OCI-LY3 (cell line): ENCODE measurements at regions not wholly inside any gene's neighbourhood (a gene's known extent, or its start where the extent isn't known, plus 50 kb on each side); places are given as distances from the start of the nearest gene placed in this dataset.

Experiments
- H2AFZ ChIP-seq: fragments of 200-600, 300-600 bp; shearing (Covaris generic); 2 replicates; pipeline ENCODE4 v1.6.0; 2014; ENCODE audit warnings: antibody characterized with exemption, low read depth, low read length
- H3K27ac ChIP-seq: fragments of 200-600, 300-600 bp; sonication (generic); 2 replicates; pipeline ENCODE4 v1.5.1; 2014; ENCODE audit warnings: mild to moderate bottlenecking, low read length, moderate library complexity, mixed read lengths
- H3K27me3 ChIP-seq: fragments of 200-600, 300-600 bp; sonication (generic); 2 replicates; pipeline ENCODE4 v1.6.1; 2014; ENCODE audit warnings: low read depth, low read length, mixed read lengths
- H3K36me3 ChIP-seq: fragments of 200-600, 300-600 bp; sonication (generic); replicated peaks from 2 replicates; pipeline ENCODE3; 2014; ENCODE audit warnings: low read depth, low read length, mixed read lengths
- H3K4me1 ChIP-seq: fragments of 300-600, 200-600 bp; sonication (generic); 2 replicates; pipeline ENCODE4 v1.6.1; 2014; ENCODE audit warnings: low read length, mixed read lengths
- H3K4me2 ChIP-seq: fragments of 200-600, 300-600 bp; sonication (generic); 2 replicates; pipeline ENCODE4 v1.6.1; 2014; ENCODE audit warnings: low read length, mixed read lengths
- H3K4me3 ChIP-seq: fragments of 300-600, 200-600 bp; sonication (generic); 2 replicates; pipeline ENCODE4 v1.5.1; 2014; ENCODE audit warnings: antibody characterized with exemption, mild to moderate bottlenecking, low read length, moderate library complexity
- H3K79me2 ChIP-seq: fragments of 300-600, 200-600 bp; shearing (Covaris generic); 2 replicates; pipeline ENCODE4 v1.6.1; 2014; ENCODE audit warnings: mild to moderate bottlenecking, low read length, mixed read lengths
- H3K9ac ChIP-seq: fragments of 300-600, 200-600 bp; shearing (Covaris generic); 2 replicates; pipeline ENCODE4 v1.6.0; 2014; ENCODE audit warnings: mild to moderate bottlenecking, low read length, moderate library complexity
- H3K9me3 ChIP-seq: fragments of 200-600, 300-600 bp; shearing (Covaris generic); 2 replicates; pipeline ENCODE4 v1.6.1; 2014; ENCODE audit warnings: low read length, mixed read lengths; ENCODE audit not compliant: insufficient read depth
- H4K20me1 ChIP-seq: fragments of 200-600, 300-600 bp; sonication (generic); 2 replicates; pipeline ENCODE4 v1.6.1; 2016; ENCODE audit warnings: low read length, mixed read lengths; ENCODE audit not compliant: insufficient read depth
- EZH2phosphoT487 ChIP-seq: fragments of 200-600 bp; shearing (Covaris generic); IDR thresholded peaks from 2 replicates; pipeline ENCODE4 v1.6.1; 2018; ENCODE audit warnings: antibody characterized with exemption, mixed run types, low read depth
- TF ChIP-seq, protein P1 (sequence below): fragments of 200-600, 300-600 bp; sonication (generic); IDR thresholded peaks from 2 replicates; pipeline ENCODE4 v1.5.1; 2014; ENCODE audit warnings: antibody characterized with exemption, low read length, low read depth

GRCh38 chr10:3625959-3626751, 158.9 kb downstream of the KLF6 start:
- Histone ChIP-seq H3K27me3 (no peaks in the 10 kb centered on the region), H3K4me1 (peaks cover 27% of the 10 kb centered on the region), H2AFZ (no peak overlapping the region), H3K9ac (no peak overlapping the region), H3K4me2 (peak overlapping the region; percentile 17; the same call in 1 of the 2 replicates), H3K79me2 (no peaks in the 10 kb centered on the region), H3K27ac (no peak overlapping the region), H3K9me3 (no peaks in the 10 kb centered on the region), H4K20me1 (no peaks in the 10 kb centered on the region), H3K4me3 (no peak overlapping the region), H3K36me3 (no peaks in the 10 kb centered on the region)
- TF ChIP-seq, protein P1, sequence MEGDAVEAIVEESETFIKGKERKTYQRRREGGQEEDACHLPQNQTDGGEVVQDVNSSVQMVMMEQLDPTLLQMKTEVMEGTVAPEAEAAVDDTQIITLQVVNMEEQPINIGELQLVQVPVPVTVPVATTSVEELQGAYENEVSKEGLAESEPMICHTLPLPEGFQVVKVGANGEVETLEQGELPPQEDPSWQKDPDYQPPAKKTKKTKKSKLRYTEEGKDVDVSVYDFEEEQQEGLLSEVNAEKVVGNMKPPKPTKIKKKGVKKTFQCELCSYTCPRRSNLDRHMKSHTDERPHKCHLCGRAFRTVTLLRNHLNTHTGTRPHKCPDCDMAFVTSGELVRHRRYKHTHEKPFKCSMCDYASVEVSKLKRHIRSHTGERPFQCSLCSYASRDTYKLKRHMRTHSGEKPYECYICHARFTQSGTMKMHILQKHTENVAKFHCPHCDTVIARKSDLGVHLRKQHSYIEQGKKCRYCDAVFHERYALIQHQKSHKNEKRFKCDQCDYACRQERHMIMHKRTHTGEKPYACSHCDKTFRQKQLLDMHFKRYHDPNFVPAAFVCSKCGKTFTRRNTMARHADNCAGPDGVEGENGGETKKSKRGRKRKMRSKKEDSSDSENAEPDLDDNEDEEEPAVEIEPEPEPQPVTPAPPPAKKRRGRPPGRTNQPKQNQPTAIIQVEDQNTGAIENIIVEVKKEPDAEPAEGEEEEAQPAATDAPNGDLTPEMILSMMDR, result no peak
- TF ChIP-seq EZH2phosphoT487, result no peak

GRCh38 chr10:3624367-3624766, 160.6 kb downstream of the KLF6 start:
- H3K27me3 ChIP-seq, result no peaks in the 10 kb centered on the region
- H3K9me3 ChIP-seq, result no peaks in the 10 kb centered on the region
- H3K79me2 ChIP-seq, result no peaks in the 10 kb centered on the region
- no peak overlapping the region for H3K27ac ChIP-seq
- peak overlapping the region; percentile 48 for H3K4me2 ChIP-seq
- H3K9ac ChIP-seq, result no peak overlapping the region
- no peaks in the 10 kb centered on the region for H4K20me1 ChIP-seq
- peak overlapping the region; percentile 35; the same call in 1 of the 2 replicates for H3K4me3 ChIP-seq
- H3K4me1 ChIP-seq, result peaks cover 27% of the 10 kb centered on the region
- TF ChIP-seq EZH2phosphoT487, result no peak
- TF ChIP-seq, protein P1, result no peak
- peak overlapping the region; percentile 46; the same call in 1 of the 2 replicates for H2AFZ ChIP-seq
- H3K36me3 ChIP-seq, result no peaks in the 10 kb centered on the region

- Histone ChIP-seq H3K79me2 (no peaks in the 10 kb centered on the region), H3K9ac (0 out of 2 replicates have a peak overlapping the region, but pooled peaks have one; percentile 6), H3K4me2 (peak overlapping the region; percentile 48), H3K9me3 (no peaks in the 10 kb centered on the region), H3K27me3 (no peaks in the 10 kb centered on the region), H3K4me3 (peak overlapping the region; percentile 35; the same call in 1 of the 2 replicates), H3K4me1 (peaks cover 27% of the 10 kb centered on the region), H2AFZ (peak overlapping the region; percentile 46; the same call in 1 of the 2 replicates), H4K20me1 (no peaks in the 10 kb centered on the region), H3K36me3 (no peaks in the 10 kb centered on the region), H3K27ac (no peak overlapping the region)
- no peak for TF ChIP-seq EZH2phosphoT487
- TF ChIP-seq, protein P1, result no peak
These were observed 161.3 kb downstream of the KLF6 start for GRCh38 chr10:3623746-3624145.

DNA sequence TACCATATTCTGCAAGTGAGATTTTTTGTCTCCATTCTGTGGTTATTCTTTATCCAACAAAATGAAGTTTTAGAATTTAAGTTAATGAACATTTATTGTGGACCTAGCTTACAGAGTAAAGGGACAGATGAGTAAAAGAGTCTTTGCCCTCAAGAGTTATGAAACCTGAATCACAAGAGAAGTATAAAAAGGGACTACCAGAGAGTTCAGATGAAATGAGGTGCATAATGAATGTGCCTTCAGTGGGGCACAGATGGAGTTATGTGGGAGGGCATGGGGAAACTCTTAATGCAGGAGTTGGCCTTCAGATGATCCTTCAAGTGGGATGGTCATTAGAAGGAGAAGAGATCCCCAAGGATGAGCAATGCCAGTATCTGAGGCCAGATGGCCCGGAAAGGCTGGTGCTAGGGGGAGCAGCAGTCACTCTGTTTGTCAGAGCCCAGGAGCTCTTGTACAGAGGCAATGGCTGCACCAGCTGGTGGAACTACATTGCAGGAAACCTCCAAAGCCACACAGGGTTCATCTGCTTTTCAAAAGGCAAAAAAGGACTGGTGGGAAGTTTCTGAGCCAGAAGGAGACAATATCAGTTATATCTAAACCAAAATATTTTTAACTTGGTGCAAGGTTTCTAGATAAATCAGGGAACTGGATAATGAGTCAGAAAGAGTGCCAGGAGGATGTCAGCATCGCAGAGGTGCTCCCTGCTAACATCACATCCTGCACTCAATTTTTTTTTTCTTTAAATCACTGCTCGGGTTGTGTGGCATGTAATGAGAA, 162.0 kb downstream of the KLF6 start:
- H3K27ac ChIP-seq, result no peak overlapping the region
- H3K4me3 ChIP-seq, result 0 out of 2 replicates have a peak overlapping the region, but pooled peaks have one; percentile 35
- H3K9ac ChIP-seq, result no peak overlapping the region
- no peak for TF ChIP-seq EZH2phosphoT487
- TF ChIP-seq, protein P1, result no peak
- H2AFZ ChIP-seq, result no peak overlapping the region
- peak overlapping the region; percentile 48; the same call in 1 of the 2 replicates for H3K4me2 ChIP-seq
- peaks cover 27% of the 10 kb centered on the region for H3K4me1 ChIP-seq
- H3K27me3 ChIP-seq, result no peaks in the 10 kb centered on the region
- H3K36me3 ChIP-seq, result no peaks in the 10 kb centered on the region
- no peaks in the 10 kb centered on the region for H3K79me2 ChIP-seq
- H4K20me1 ChIP-seq, result no peaks in the 10 kb centered on the region
- no peaks in the 10 kb centered on the region for H3K9me3 ChIP-seq
